Ascending aorta (tissue), 2 donors: ENCODE measurements at regions not wholly inside any gene's neighbourhood (a gene's known extent, or its start where the extent isn't known, plus 50 kb on each side); places are given as distances from the start of the nearest gene placed in this dataset.

Experiments
- DNase-seq, 2 donors: peaks; one replicate each; pipeline ENCODE4 v3.0.0-alpha.2; 2019; ENCODE audit warnings: low spot score in 2 of 2
- H3K27ac ChIP-seq, 2 donors: fragments of 200-600 bp; sonication (generic); one replicate each; pipeline ENCODE4 v1.5.1; 2016 to 2017; ENCODE audit warnings: mild to moderate bottlenecking in 1 of 2
- H3K27me3 ChIP-seq: fragments of 200-600 bp; sonication (generic); one replicate; pipeline ENCODE4 v1.5.1; 2017
- H3K36me3 ChIP-seq, 2 donors: fragments of 200-600 bp; sonication (generic); one replicate each; pipeline ENCODE4 v1.5.1; 2016
- H3K4me1 ChIP-seq, 2 donors: fragments of 200-600 bp; sonication (generic); one replicate each; pipeline ENCODE4 v1.5.1; 2016 to 2017; ENCODE audit warnings: mild to moderate bottlenecking in 1 of 2
- H3K4me3 ChIP-seq, 2 donors: fragments of 200-600 bp; sonication (generic); one replicate each; pipeline ENCODE4 v1.5.1; 2016 to 2017; ENCODE audit warnings: mild to moderate bottlenecking in 1 of 2
- H3K9me3 ChIP-seq, 2 donors: fragments of 200-600 bp; sonication (generic); one replicate each; pipeline ENCODE4 v1.5.1; 2016
- intact Hi-C: fragments of 100-400 bp; cut with DNase I; formaldehyde crosslinking; loops from one replicate; pipeline ENCODE4 v1.15.1; 2023
- TF ChIP-seq, protein P1 (sequence below), 3 experiments: fragments of 200-600 bp in 2 of 3; fragments of 450-650 bp in 1 of 3; sonication (generic) in 2 of 3; IDR thresholded peaks; one replicate each; pipeline ENCODE4 v1.5.1; 2016 to 2019; ENCODE audit warnings: antibody characterized with exemption in 3 of 3, mild to moderate bottlenecking in 1 of 3, moderate library complexity in 1 of 3

DNA sequence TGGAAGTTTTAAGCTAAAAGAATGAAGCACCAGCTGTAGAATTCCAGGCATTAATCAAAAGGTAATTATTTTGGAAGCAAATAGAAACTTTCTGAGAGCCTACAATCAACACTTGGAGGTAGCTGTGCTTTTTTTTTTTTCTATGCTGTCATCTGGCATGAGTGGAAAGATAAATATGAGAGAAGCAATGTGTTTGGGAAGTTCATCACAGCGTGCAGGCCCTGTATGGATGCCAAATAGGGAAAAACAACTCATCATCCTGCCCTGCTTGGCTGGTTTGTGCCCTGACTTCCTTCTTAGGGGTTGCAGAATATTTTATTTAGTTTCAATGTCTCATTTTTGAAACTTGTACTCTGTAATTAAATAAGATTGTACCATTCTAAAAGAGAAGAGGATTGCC is 437.4 kb downstream of the PIK3C3 start:
- TF ChIP-seq, protein P1, sequence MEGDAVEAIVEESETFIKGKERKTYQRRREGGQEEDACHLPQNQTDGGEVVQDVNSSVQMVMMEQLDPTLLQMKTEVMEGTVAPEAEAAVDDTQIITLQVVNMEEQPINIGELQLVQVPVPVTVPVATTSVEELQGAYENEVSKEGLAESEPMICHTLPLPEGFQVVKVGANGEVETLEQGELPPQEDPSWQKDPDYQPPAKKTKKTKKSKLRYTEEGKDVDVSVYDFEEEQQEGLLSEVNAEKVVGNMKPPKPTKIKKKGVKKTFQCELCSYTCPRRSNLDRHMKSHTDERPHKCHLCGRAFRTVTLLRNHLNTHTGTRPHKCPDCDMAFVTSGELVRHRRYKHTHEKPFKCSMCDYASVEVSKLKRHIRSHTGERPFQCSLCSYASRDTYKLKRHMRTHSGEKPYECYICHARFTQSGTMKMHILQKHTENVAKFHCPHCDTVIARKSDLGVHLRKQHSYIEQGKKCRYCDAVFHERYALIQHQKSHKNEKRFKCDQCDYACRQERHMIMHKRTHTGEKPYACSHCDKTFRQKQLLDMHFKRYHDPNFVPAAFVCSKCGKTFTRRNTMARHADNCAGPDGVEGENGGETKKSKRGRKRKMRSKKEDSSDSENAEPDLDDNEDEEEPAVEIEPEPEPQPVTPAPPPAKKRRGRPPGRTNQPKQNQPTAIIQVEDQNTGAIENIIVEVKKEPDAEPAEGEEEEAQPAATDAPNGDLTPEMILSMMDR (IDR thresholded peaks at IDR 0.05) = no peak
- intact Hi-C loops = no loop called here
- Histone ChIP-seq H3K36me3 (no peaks in the 10 kb centered on the region), H3K4me3 (no peak overlapping the region), H3K27ac (no peak overlapping the region), H3K27me3 (no peaks in the 10 kb centered on the region), H3K9me3 (no peaks in the 10 kb centered on the region), H3K4me1 (no peaks in the 10 kb centered on the region)
- no peak for DNase-seq

DNA sequence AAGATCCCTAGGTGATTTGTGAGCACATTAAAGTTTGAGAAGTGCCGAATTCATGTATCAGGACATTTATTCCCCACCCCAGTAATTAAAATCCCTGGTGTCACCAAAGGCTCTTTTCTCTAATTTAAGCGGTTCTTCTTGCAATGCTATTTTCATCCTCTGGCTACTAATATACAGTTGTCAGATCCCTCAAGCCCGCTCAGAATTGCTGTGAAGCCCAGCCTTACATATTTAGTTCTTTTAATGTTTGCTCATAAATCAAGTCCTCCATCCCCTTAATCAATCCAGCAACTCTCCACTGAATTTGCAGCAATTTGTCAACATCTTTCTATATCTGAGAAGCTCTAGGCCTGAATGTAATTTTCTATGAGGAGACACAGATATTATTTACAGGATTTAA is 437.9 kb downstream of the PIK3C3 start:
- H3K27me3 ChIP-seq = no peaks in the 10 kb centered on the region
- no peak for DNase-seq
- H3K36me3 ChIP-seq = no peaks in the 10 kb centered on the region
- no peaks in the 10 kb centered on the region for H3K9me3 ChIP-seq
- intact Hi-C loops = no loop called here
- H3K4me1 ChIP-seq = no peaks in the 10 kb centered on the region
- no peak overlapping the region for H3K4me3 ChIP-seq
- no peak overlapping the region for H3K27ac ChIP-seq
- TF ChIP-seq, protein P1 (IDR thresholded peaks at IDR 0.05) = no peak

DNA sequence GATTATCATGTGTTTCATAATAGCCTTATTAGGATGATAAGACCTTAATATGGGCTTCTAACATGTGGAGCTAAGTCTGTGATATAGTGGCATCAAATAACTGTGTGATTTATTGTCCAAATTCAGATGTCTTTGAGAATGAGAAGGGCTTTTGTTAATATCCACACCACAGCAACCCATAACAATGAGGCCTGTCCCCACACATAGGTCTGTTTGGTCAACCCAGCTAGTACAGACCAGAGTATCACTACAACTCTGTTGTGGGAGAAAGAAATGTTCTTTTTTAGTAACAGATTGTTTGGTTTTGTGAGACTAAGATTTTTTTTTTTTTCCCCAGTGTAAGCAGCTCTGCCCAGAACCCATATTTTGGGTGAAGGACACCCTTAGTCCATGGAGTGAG is 439.2 kb downstream of the PIK3C3 start:
- intact Hi-C loops = no loop called here
- Histone ChIP-seq H3K4me3 (no peak overlapping the region), H3K9me3 (no peaks in the 10 kb centered on the region), H3K4me1 (no peaks in the 10 kb centered on the region), H3K36me3 (no peaks in the 10 kb centered on the region), H3K27ac (no peak overlapping the region), H3K27me3 (no peaks in the 10 kb centered on the region)
- no peak for DNase-seq
- TF ChIP-seq, protein P1 (IDR thresholded peaks at IDR 0.05) = no peak

DNA sequence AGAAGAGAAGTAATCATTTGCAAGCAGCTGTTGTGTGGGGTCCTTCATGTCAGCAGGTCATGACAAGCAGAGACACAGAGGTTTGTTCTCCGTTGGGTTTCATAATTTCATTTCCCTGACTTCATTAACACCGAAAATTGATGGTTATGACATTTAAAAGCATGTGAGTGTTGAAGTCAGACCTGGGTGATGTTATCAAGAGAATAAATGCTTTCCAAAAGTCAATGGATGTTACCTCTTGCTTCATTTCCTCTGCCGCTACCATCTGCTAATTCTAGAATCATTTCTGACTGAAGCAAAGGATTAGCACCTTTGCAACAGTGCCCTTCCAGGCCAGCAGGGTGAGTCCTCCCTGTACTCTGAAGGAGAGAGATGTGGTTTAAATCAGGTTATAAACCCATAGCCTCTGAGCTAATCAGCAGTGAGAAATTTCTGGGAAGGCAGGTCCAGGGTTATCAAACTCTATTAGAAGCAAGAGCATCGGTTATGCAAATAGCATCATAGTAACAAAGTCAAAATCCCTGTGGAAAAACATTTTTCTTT is 446.2 kb downstream of the PIK3C3 start:
- Histone ChIP-seq H3K27me3 (no peaks in the 10 kb centered on the region), H3K36me3 (no peaks in the 10 kb centered on the region), H3K4me3 (no peak overlapping the region), H3K9me3 (no peaks in the 10 kb centered on the region), H3K27ac (no peak overlapping the region), H3K4me1 (no peaks in the 10 kb centered on the region)
- TF ChIP-seq, protein P1 (IDR thresholded peaks at IDR 0.05) = no peak
- no peak for DNase-seq
- intact Hi-C loops = no loop called here

DNA sequence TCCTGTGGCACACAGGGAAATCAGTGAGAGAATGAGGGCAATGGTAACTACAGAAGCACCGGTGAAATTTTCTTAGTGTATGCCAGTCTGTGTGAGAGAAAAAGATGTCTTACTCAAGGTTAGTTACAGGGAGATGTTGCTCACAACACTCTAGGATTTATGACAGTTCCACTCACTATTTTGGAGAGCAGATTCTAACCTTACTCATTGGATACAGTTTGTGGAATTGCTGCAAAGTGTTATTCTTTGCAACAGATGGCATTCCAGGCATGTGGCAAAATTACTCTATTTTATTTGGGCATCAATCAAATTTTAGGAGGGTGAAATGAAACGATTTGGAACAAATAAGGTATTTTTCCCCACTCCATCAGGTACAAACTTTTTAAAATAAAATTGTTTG is 449.1 kb downstream of the PIK3C3 start:
- TF ChIP-seq, protein P1 (IDR thresholded peaks at IDR 0.05) = no peak
- Histone ChIP-seq H3K4me1 (no peaks in the 10 kb centered on the region), H3K27ac (no peak overlapping the region), H3K36me3 (no peaks in the 10 kb centered on the region), H3K4me3 (no peak overlapping the region), H3K9me3 (no peaks in the 10 kb centered on the region), H3K27me3 (no peaks in the 10 kb centered on the region)
- no peak for DNase-seq
- intact Hi-C loops = no loop called here

DNA sequence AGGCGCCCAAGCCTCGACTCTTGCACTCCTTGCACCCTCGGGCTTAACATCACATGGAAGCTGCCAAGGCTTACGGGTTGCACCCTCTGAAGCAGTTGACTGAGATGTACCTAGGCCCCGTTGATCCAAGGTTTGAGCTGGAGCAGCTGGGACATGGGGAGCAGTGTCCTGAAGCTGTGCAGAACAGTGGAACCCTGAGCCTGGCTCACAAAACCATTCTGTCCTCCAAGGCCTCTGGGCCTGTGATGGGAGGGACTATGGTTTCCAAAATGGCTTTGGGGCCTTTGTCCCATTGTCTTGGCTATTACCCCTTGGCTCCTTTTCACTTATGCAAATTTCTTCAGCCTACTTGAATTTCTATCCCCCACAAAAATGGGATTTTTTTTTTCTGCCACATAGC is 454.0 kb downstream of the PIK3C3 start:
- Histone ChIP-seq H3K36me3 (no peaks in the 10 kb centered on the region), H3K27me3 (no peaks in the 10 kb centered on the region), H3K4me1 (no peaks in the 10 kb centered on the region), H3K27ac (no peak overlapping the region), H3K9me3 (no peaks in the 10 kb centered on the region), H3K4me3 (no peak overlapping the region)
- TF ChIP-seq, protein P1 (IDR thresholded peaks at IDR 0.05) = no peak
- intact Hi-C loops = no loop called here
- no peak for DNase-seq
